HEK293 (cell line): ENCODE measurements at regions not wholly inside any gene's neighbourhood (a gene's known extent, or its start where the extent isn't known, plus 50 kb on each side); places are given as distances from the start of the nearest gene placed in this dataset.

Experiments
- HOXA7 ChIP-seq: sonication (generic); formaldehyde crosslinking; IDR thresholded peaks from 2 replicates; pipeline ENCODE4 v1.8.1; 2022; ENCODE audit warnings: missing genetic modification reagents, borderline replicate concordance
- SCRT2 ChIP-seq: fragments of 450-650 bp; formaldehyde crosslinking; IDR thresholded peaks from 2 replicates; pipeline ENCODE4 v1.5.1; 2016; ENCODE audit warnings: missing biosample characterization, missing genetic modification characterization
- SP2 ChIP-seq: fragments of 450-650 bp; formaldehyde crosslinking; IDR thresholded peaks from 2 replicates; pipeline ENCODE4 v1.5.1; 2016; ENCODE audit warnings: missing biosample characterization, missing genetic modification characterization
- ZFP3 ChIP-seq: fragments of 450-650 bp; formaldehyde crosslinking; IDR thresholded peaks from 2 replicates; pipeline ENCODE4 v1.5.1; 2016; ENCODE audit warnings: low read depth, missing biosample characterization, missing genetic modification characterization
- ZNF174 ChIP-seq: fragments of 450-650 bp; formaldehyde crosslinking; IDR thresholded peaks from 2 replicates; pipeline ENCODE4 v1.5.0; 2017; ENCODE audit warnings: missing biosample characterization, mild to moderate bottlenecking, missing genetic modification characterization
- ZNF23 ChIP-seq: fragments of 450-650 bp; formaldehyde crosslinking; IDR thresholded peaks from 2 replicates; pipeline ENCODE4 v1.5.1; 2016; ENCODE audit warnings: missing biosample characterization, missing genetic modification characterization, borderline replicate concordance
- ZNF555 ChIP-seq: fragments of 450-650 bp; formaldehyde crosslinking; conservative IDR thresholded peaks from 2 replicates; pipeline ENCODE4 v1.5.1; 2017; ENCODE audit warnings: missing biosample characterization, mild to moderate bottlenecking, missing genetic modification characterization, inconsistent platforms
- ZNF629 ChIP-seq: fragments of 450-650 bp; formaldehyde crosslinking; IDR thresholded peaks from 2 replicates; pipeline ENCODE4 v1.5.1; 2017; ENCODE audit warnings: missing biosample characterization, missing genetic modification characterization
- TF ChIP-seq, protein P1 (sequence below): fragments of 450-650 bp; formaldehyde crosslinking; IDR thresholded peaks from 2 replicates; pipeline ENCODE4 v1.5.1; 2016; ENCODE audit warnings: missing biosample characterization, missing genetic modification characterization
- TF ChIP-seq, protein P2 (sequence below): fragments of 450-650 bp; formaldehyde crosslinking; IDR thresholded peaks from 2 replicates; pipeline ENCODE4 v1.5.1; 2016; ENCODE audit warnings: missing biosample characterization, missing genetic modification characterization

- TF ChIP-seq, protein P1, sequence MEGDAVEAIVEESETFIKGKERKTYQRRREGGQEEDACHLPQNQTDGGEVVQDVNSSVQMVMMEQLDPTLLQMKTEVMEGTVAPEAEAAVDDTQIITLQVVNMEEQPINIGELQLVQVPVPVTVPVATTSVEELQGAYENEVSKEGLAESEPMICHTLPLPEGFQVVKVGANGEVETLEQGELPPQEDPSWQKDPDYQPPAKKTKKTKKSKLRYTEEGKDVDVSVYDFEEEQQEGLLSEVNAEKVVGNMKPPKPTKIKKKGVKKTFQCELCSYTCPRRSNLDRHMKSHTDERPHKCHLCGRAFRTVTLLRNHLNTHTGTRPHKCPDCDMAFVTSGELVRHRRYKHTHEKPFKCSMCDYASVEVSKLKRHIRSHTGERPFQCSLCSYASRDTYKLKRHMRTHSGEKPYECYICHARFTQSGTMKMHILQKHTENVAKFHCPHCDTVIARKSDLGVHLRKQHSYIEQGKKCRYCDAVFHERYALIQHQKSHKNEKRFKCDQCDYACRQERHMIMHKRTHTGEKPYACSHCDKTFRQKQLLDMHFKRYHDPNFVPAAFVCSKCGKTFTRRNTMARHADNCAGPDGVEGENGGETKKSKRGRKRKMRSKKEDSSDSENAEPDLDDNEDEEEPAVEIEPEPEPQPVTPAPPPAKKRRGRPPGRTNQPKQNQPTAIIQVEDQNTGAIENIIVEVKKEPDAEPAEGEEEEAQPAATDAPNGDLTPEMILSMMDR (tag by site-specific recombination): no peak
- TF ChIP-seq SP2 (tag by site-specific recombination) (no peak), ZNF174 (tag by site-specific recombination) (no peak), SCRT2 (tag by site-specific recombination) (no peak), HOXA7 (CRISPR knock-in tag) (no peak), ZNF23 (tag by site-specific recombination) (no peak), ZNF629 (tag by site-specific recombination) (no peak), ZNF555 (tag by site-specific recombination) (no peak), ZFP3 (tag by site-specific recombination) (no peak)
- TF ChIP-seq, protein P2, sequence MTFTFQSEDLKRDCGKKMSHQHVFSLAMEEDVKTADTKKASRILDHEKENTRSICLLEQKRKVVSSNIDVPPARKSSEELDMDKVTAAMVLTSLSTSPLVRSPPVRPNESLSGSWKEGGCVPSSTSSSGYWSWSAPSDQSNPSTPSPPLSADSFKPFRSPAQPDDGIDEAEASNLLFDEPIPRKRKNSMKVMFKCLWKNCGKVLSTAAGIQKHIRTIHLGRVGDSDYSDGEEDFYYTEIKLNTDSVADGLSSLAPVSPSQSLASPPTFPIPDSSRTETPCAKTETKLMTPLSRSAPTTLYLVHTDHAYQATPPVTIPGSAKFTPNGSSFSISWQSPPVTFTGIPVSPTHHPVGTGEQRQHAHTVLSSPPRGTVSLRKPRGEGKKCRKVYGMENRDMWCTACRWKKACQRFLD (tag by site-specific recombination): no peak
Measured at GRCh38 chr13:112001571-112001970, 65.4 kb upstream of the SOX1 start.
